Adrenal gland (tissue), 5 donors: ENCODE measurements at regions not wholly inside any gene's neighbourhood (a gene's known extent, or its start where the extent isn't known, plus 50 kb on each side); places are given as distances from the start of the nearest gene placed in this dataset.

Experiments
- CTCF ChIP-seq, 6 experiments: fragments of 450-650 bp in 4 of 6; fragments of 200-600 bp in 2 of 6; sonication (generic) in 1 of 6; IDR thresholded peaks; 1 replicate in 5 of 6; 2 replicates in 1 of 6; pipeline versions ENCODE4 v1.5.1 to v1.8.0; 2016 to 2021; ENCODE audit warnings: antibody characterized with exemption in 6 of 6, mild to moderate bottlenecking in 2 of 6, moderate library complexity in 1 of 6
- POLR2A ChIP-seq, 2 donors: fragments of 450-650 bp; IDR thresholded peaks; one replicate each; pipeline ENCODE4 v1.6.1; 2017; ENCODE audit warnings: antibody characterized with exemption in 2 of 2, mild to moderate bottlenecking in 2 of 2, moderate library complexity in 1 of 2
- donor health status: DM: no; HTN: no; CAD: no.

GRCh38 chr11:133600786-133601185 is 68.5 kb upstream of the OPCML start:
- TF ChIP-seq CTCF (IDR thresholded peaks at IDR 0.05), result no peak
- no peak for TF ChIP-seq POLR2A (IDR thresholded peaks at IDR 0.05)
